Neural progenitor cell (in vitro differentiated cells): ENCODE measurements at regions not wholly inside any gene's neighbourhood (a gene's known extent, or its start where the extent isn't known, plus 50 kb on each side); places are given as distances from the start of the nearest gene placed in this dataset.

ENCODE experiments used
- CTCF ChIP-seq: fragments of 200-600 bp; sonication (generic); IDR thresholded peaks from 2 replicates; pipeline ENCODE4 v1.5.1; 2017; ENCODE audit warnings: antibody characterized with exemption, mild to moderate bottlenecking
- EZH2 ChIP-seq: fragments of 200-600 bp; sonication (generic); IDR thresholded peaks from 2 replicates; pipeline ENCODE4 v1.6.1; 2017; ENCODE audit warnings: antibody characterized with exemption, mild to moderate bottlenecking, moderate library complexity

- no peak for TF ChIP-seq CTCF
- TF ChIP-seq EZH2: no peak
These were observed 173.0 kb upstream of the RORA start for GRCh38 chr15:61401903-61402698.
